Panc1 (cell line): ENCODE measurements at regions not wholly inside any gene's neighbourhood (a gene's known extent, or its start where the extent isn't known, plus 50 kb on each side); places are given as distances from the start of the nearest gene placed in this dataset.

Experiments used
- ATAC-seq: fragments of 200-7000 bp; cut with Tn5 transposase; 2 replicates; pipeline ENCODE4 v1.9.1; 2020; ENCODE audit warnings: mild to moderate bottlenecking, moderate library complexity
- BruUV-seq: library from RNA; stranded (reverse); fragments of 400-500 nt; replicated peaks from 2 replicates; lab custom pipeline; 2021; lab: Mats Ljungman, UMichigan
- CTCF ChIA-PET: fragments of 300-600 bp; sonication (Branson Sonifier 250); formaldehyde crosslinking; loops from one replicate; lab custom pipeline; 2022; ENCODE audit warnings: antibody characterized with exemption; lab: Charles Lee
- POLR2A ChIA-PET: fragments of 300-600 bp; sonication (Branson Sonifier 250); formaldehyde crosslinking; loops from one replicate; lab custom pipeline; 2022; ENCODE audit warnings: antibody characterized with exemption; lab: Charles Lee
- DNase-seq: peaks from one replicate; pipeline ENCODE4 v3.0.0-alpha.2; 2010; ENCODE audit warnings: low read depth, low spot score
- H3K27ac ChIP-seq: 2 replicates; pipeline ENCODE4 v1.5.1; 2011; ENCODE audit warnings: mild to moderate bottlenecking, low read length, inconsistent platforms
- H3K27me3 ChIP-seq: fragments of 200-500 bp; sonication (Bioruptor generic); 2 replicates; pipeline ENCODE4 v1.6.0; 2014; ENCODE audit warnings: low read length, inconsistent platforms; ENCODE audit not compliant: control insufficient read depth, insufficient read depth
- H3K36me3 ChIP-seq: fragments of 200-500 bp; sonication (Bioruptor generic); 2 replicates; pipeline ENCODE4 v1.5.1; 2014; ENCODE audit warnings: inconsistent platforms, mild to moderate bottlenecking, low read length, moderate library complexity; ENCODE audit not compliant: control insufficient read depth, insufficient read depth
- H3K4me1 ChIP-seq: 2 replicates; pipeline ENCODE4 v1.5.1; 2011; ENCODE audit warnings: inconsistent platforms, mild to moderate bottlenecking, low read length, moderate library complexity; ENCODE audit not compliant: control insufficient read depth, insufficient read depth
- H3K4me3 ChIP-seq, 2 experiments: 2 replicates each; pipeline ENCODE4 v1.5.1; 2011 to 2012; ENCODE audit warnings: low read depth in 2 of 2, low read length in 2 of 2, mild to moderate bottlenecking in 2 of 2, inconsistent platforms in 1 of 2, moderate library complexity in 1 of 2
- H3K9me3 ChIP-seq: fragments of 200-500 bp; sonication (Bioruptor generic); 2 replicates; pipeline ENCODE4 v1.5.1; 2014; ENCODE audit warnings: low read depth, mild to moderate bottlenecking, inconsistent platforms, low read length, moderate library complexity; ENCODE audit not compliant: control insufficient read depth, insufficient read depth
- POLR2AphosphoS5 ChIP-seq: IDR thresholded peaks from 2 replicates; pipeline ENCODE4 v1.6.1; 2012; ENCODE audit warnings: mild to moderate bottlenecking, low read depth, low read length, moderate library complexity
- SIN3A ChIP-seq: IDR thresholded peaks from 2 replicates; pipeline ENCODE4 v1.6.1; 2012; ENCODE audit warnings: low read depth, mild to moderate bottlenecking, low read length, moderate library complexity, borderline replicate concordance; ENCODE audit not compliant: insufficient read depth
- TCF7L2 ChIP-seq: IDR thresholded peaks from 2 replicates; pipeline ENCODE4 v1.6.1; 2011; ENCODE audit warnings: mild to moderate bottlenecking, low read depth, low read length, inconsistent platforms
- in situ Hi-C: cut with HindIII; loops from 2 replicates; pipeline ENCODE4 v1.10.0; 2016; ENCODE audit warnings: low sequenced_read_pairs, low pct_unique_long_range_greater_than_20kb
- intact Hi-C: fragments of 100-400 bp; cut with micrococcal nuclease; formaldehyde crosslinking; loops from one replicate; pipeline ENCODE4 v1.10.0; 2022; ENCODE audit not compliant: unreplicated experiment
- TF ChIP-seq, protein P1 (sequence below): fragments of 450-650 bp; IDR thresholded peaks from 2 replicates; pipeline ENCODE4 v1.5.1; 2017; ENCODE audit warnings: mild to moderate bottlenecking
- TF ChIP-seq, protein P2 (sequence below), 2 experiments: IDR thresholded peaks; 2 replicates each; pipeline ENCODE4 v1.6.1; 2011 to 2012; ENCODE audit warnings: low read depth in 2 of 2, control low read depth in 1 of 2, low read length in 1 of 2, mild to moderate bottlenecking in 1 of 2, moderate library complexity in 1 of 2; ENCODE audit not compliant: insufficient read depth in 1 of 2

DNA sequence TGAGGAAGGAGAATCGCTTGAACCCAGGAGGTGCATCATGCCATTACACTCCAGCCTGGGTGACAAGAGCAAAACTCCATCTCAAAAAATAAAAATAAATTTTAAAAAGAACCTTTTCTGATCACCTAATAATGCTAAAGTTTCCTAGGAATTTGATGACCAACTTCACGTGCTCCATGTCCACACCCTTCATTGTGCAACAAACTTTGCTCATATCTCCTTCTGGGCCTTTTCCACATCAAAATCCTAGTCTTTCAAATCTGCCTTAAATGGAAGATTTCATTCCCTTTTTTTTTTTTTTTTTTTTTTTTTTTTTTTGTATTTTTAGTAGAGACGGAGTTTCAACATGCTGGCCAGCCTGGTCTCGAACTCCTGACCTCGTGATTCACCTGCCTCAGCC, 112.5 kb upstream of the LOC128125822 start:
- H3K27ac ChIP-seq: no peak overlapping the region
- TF ChIP-seq, protein P1, sequence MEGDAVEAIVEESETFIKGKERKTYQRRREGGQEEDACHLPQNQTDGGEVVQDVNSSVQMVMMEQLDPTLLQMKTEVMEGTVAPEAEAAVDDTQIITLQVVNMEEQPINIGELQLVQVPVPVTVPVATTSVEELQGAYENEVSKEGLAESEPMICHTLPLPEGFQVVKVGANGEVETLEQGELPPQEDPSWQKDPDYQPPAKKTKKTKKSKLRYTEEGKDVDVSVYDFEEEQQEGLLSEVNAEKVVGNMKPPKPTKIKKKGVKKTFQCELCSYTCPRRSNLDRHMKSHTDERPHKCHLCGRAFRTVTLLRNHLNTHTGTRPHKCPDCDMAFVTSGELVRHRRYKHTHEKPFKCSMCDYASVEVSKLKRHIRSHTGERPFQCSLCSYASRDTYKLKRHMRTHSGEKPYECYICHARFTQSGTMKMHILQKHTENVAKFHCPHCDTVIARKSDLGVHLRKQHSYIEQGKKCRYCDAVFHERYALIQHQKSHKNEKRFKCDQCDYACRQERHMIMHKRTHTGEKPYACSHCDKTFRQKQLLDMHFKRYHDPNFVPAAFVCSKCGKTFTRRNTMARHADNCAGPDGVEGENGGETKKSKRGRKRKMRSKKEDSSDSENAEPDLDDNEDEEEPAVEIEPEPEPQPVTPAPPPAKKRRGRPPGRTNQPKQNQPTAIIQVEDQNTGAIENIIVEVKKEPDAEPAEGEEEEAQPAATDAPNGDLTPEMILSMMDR: no peak
- TF ChIP-seq POLR2AphosphoS5: no peak
- no peak for TF ChIP-seq SIN3A
- TF ChIP-seq, protein P2, sequence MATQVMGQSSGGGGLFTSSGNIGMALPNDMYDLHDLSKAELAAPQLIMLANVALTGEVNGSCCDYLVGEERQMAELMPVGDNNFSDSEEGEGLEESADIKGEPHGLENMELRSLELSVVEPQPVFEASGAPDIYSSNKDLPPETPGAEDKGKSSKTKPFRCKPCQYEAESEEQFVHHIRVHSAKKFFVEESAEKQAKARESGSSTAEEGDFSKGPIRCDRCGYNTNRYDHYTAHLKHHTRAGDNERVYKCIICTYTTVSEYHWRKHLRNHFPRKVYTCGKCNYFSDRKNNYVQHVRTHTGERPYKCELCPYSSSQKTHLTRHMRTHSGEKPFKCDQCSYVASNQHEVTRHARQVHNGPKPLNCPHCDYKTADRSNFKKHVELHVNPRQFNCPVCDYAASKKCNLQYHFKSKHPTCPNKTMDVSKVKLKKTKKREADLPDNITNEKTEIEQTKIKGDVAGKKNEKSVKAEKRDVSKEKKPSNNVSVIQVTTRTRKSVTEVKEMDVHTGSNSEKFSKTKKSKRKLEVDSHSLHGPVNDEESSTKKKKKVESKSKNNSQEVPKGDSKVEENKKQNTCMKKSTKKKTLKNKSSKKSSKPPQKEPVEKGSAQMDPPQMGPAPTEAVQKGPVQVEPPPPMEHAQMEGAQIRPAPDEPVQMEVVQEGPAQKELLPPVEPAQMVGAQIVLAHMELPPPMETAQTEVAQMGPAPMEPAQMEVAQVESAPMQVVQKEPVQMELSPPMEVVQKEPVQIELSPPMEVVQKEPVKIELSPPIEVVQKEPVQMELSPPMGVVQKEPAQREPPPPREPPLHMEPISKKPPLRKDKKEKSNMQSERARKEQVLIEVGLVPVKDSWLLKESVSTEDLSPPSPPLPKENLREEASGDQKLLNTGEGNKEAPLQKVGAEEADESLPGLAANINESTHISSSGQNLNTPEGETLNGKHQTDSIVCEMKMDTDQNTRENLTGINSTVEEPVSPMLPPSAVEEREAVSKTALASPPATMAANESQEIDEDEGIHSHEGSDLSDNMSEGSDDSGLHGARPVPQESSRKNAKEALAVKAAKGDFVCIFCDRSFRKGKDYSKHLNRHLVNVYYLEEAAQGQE (IDR thresholded peaks at IDR 0.05; ENCODE audit: insufficient read depth in 1 of 2, low read depth in 2 of 2, low read length in 1 of 2): no peak
- no peak for TF ChIP-seq TCF7L2

DNA sequence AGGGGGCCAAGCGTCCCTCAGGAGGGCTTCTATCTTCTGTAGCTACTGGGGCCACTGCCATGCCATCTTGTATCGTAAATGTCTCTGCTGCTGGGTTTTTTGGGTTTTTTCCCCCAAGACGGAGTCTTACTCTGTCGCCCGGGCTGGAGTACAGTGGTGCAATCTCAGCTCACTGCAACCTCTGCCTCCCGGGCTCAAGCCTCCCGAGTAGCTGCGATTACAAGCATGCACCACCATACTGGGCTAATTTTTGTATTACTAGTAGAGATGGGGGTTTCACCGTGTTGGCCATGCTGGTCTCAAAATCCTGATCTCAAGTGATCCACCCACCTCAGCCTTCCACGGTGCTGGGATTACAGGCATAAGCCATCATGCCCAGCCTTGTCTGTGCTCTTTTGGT, 111.3 kb upstream of the LOC128125822 start:
- CTCF ChIA-PET: no interaction called here
- Histone ChIP-seq H3K27me3 (no peaks in the 10 kb centered on the region), H3K4me1 (no peaks in the 10 kb centered on the region), H3K9me3 (no peaks in the 10 kb centered on the region), H3K4me3 (no peak overlapping the region), H3K36me3 (no peaks in the 10 kb centered on the region), H3K27ac (no peak overlapping the region)
- BruUV-seq: no TSS peak
- TF ChIP-seq, protein P2 (IDR thresholded peaks at IDR 0.05; ENCODE audit: insufficient read depth in 1 of 2, low read depth in 2 of 2, low read length in 1 of 2): no peak
- TF ChIP-seq TCF7L2 (no peak), POLR2AphosphoS5 (no peak), SIN3A (no peak)
- TF ChIP-seq, protein P1: no peak
- intact Hi-C loops: no loop called here
- DNase-seq (no peak), ATAC-seq (no peak)
- POLR2A ChIA-PET: no interaction called here
- in situ Hi-C loops: no loop called here

More for the DNA sequence above, 112.5 kb upstream of the LOC128125822 start:
- ATAC-seq (no peak), DNase-seq (no peak)
- Histone ChIP-seq H3K36me3 (no peaks in the 10 kb centered on the region), H3K4me3 (no peak overlapping the region), H3K27me3 (no peaks in the 10 kb centered on the region), H3K4me1 (no peaks in the 10 kb centered on the region), H3K9me3 (no peaks in the 10 kb centered on the region)
- ChIA-PET POLR2A (no interaction called here), CTCF (no interaction called here)
- intact Hi-C loops: no loop called here
- in situ Hi-C loops: no loop called here
- BruUV-seq: no TSS peak
